SU-DHL-6 (cell line): ENCODE measurements at regions not wholly inside any gene's neighbourhood (a gene's known extent, or its start where the extent isn't known, plus 50 kb on each side); places are given as distances from the start of the nearest gene placed in this dataset.

Experiments
- EZH2phosphoT487 ChIP-seq: fragments of 200-600 bp; sonication (generic), shearing (Covaris generic); conservative IDR thresholded peaks from 2 replicates; pipeline ENCODE4 v1.6.1; 2018; ENCODE audit warnings: mild to moderate bottlenecking, antibody characterized with exemption, low read length, moderate library complexity, mixed read lengths
- TF ChIP-seq, protein P1 (sequence below): fragments of 200-600 bp; sonication (generic); IDR thresholded peaks from one replicate; pipeline ENCODE4 v1.5.1; 2017; ENCODE audit warnings: antibody characterized with exemption, mild to moderate bottlenecking, low read length, moderate library complexity; ENCODE audit not compliant: insufficient read depth, poor library complexity, severe bottlenecking

DNA sequence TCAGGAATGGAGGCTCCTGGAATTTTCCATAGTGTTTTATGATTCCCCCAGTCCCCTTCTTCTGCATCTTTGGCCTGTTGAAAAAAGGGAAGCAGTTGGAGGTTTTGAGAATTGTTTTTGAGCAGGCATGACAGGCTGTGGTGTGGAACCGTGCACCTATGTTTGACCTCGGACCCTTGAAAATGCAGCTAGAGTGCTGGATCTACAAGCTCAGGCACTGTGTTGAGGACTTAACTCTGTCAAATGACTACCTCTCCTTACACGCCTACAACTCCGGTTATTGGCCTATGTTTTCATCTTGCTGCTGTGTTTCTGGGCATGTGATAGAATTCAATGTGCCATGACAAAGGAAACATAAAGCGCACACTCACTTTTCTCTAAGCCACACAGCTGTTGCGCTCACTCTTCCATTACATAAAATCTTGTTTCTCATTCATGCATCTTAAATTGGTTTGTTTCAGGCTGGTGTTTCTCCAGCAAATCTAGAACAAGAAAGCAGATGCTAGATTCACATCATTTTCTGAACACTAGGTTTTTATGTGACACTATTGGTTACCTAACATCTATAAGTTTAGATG, 616.6 kb downstream of the FGF9 start:
- TF ChIP-seq, protein P1, sequence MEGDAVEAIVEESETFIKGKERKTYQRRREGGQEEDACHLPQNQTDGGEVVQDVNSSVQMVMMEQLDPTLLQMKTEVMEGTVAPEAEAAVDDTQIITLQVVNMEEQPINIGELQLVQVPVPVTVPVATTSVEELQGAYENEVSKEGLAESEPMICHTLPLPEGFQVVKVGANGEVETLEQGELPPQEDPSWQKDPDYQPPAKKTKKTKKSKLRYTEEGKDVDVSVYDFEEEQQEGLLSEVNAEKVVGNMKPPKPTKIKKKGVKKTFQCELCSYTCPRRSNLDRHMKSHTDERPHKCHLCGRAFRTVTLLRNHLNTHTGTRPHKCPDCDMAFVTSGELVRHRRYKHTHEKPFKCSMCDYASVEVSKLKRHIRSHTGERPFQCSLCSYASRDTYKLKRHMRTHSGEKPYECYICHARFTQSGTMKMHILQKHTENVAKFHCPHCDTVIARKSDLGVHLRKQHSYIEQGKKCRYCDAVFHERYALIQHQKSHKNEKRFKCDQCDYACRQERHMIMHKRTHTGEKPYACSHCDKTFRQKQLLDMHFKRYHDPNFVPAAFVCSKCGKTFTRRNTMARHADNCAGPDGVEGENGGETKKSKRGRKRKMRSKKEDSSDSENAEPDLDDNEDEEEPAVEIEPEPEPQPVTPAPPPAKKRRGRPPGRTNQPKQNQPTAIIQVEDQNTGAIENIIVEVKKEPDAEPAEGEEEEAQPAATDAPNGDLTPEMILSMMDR, result no peak
- TF ChIP-seq EZH2phosphoT487, result no peak
